NCI-H2196 (cell line): ENCODE measurements at regions not wholly inside any gene's neighbourhood (a gene's known extent, or its start where the extent isn't known, plus 50 kb on each side); places are given as distances from the start of the nearest gene placed in this dataset.
"Not testable (repeated sequence)": the region's sequence is repeated elsewhere in the genome, so short reads cannot be mapped to it uniquely, and the experiment has no call there.

Source experiments
- DNase-seq: peaks from one replicate; lab custom pipeline; 2025; ENCODE audit not compliant: unreplicated experiment; lab: John Stamatoyannopoulos, UW

DNA sequence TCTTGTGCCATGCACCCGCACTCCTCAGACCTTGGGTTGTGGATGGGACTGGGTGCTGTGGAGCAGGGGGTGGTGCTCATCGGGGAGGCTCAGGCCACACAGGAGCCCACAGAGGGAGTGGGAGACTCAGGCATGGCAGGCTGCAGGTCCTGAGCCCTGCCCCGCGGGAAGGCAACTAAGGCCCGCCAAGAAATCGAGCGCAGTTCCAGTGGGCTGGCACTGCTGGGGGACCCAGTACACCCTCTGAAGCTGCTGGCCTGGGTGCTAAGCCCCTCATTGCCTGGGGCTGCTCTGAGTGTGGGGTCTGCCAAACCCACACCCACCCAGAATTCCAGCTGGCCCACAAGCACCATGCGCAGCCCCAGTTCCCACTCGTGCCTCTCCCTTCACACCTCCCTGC lies 450.5 kb upstream of the FGF16 start:
- no peak for DNase-seq

DNA sequence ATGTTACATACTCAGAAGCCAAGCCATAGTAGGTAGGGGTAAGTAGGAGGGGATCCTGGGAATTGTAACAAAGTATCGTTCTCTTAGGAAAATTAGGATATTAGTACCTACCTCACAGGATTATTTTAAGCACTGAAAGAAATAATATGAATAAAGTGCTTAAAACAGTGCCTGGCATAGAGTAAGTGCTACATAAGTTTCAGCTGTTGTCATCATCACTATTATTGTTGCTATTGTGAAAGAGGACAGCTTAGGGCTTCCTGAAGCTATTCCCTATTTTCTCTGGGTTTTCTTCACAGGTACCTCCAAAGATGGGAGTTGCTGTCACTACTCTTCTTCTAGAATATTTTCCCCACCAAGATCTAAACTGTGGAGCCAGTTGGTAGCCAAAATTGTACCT lies 443.7 kb upstream of the FGF16 start:
- DNase-seq, result no peak

- no peak for DNase-seq
These were observed 443.2 kb upstream of the FGF16 start for GRCh38 chrX:77003956-77004355.

GRCh38 chrX:77009691-77010090 lies 437.5 kb upstream of the FGF16 start:
- no peak for DNase-seq

DNA sequence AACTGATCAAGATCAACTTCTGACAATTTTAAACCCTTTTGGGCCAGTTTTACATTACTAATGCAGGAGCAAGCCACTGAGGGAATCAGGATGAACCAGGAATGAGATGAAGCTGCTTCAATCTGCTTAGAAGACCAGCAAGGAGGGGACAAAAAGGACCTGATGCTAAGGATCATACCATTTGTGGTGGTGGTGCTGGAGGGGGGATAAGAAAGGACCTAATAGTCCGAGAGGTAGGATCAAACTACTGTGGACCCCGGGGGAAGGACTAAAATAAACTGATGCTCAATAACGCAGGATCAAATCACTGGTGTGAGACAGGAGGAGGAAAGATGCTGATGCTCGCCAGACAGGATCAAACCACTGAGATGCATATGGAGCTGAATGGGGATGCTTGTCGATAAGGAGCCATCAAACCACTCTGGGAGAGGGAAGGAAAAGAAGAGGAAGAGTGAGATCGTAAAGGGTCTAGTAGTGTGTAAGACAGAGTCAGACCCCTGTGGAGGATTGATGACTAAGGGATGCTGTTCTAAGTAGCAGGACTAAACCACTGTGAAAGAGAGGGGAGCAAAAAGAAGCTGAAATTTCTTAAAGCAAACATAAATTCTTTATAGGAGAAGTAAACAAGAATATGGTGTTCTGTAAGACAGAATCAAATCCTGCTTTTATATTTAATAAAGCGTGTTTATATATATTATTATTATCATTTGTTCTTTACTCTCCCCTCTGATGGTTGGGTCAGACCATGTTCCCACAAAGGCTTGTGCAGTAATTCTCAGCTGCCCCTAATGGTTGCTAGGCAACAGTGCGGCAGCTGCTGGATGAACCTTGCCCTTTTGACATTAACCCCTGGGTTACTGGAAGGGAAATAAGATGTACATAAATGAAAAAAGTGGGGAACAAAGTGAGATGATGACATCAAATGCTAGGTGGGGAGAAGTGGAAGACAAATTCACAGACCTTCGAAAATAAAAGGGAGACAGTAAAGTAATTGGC lies 432.5 kb upstream of the FGF16 start:
- DNase-seq, result peak; percentile 15

GRCh38 chrX:77017093-77017492 lies 430.1 kb upstream of the FGF16 start:
- DNase-seq, result no peak

DNA sequence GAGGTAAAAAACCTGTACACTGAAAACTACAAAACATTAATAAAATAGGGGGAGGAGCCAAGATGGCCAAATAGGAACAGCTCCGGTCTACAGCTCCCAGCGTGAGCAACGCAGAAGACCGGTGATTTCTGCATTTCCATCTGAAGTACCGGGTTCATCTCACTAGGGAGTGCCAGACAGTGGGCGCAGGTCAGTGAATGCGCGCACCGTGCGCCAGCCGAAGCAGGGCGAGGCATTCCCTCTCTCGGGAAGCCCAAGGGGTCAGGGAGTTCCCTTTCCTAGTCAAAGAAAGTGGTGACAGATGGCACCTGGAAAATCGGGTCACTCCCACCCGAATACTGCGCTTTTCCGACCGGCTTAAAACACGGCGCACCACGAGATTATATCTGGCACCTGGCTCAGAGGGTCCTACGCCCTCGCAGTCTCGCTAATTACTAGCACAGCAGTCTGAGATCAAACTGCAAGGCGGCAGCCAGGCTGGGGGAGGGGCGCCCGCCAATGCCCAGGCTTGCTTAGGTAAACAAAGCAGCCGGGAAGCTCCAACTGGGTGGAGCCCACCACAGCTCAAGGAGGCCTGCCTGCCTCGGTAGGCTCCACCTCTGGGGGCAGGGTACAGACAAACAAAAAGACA lies 400.9 kb upstream of the FGF16 start:
- DNase-seq, result not testable (repeated sequence)

DNA sequence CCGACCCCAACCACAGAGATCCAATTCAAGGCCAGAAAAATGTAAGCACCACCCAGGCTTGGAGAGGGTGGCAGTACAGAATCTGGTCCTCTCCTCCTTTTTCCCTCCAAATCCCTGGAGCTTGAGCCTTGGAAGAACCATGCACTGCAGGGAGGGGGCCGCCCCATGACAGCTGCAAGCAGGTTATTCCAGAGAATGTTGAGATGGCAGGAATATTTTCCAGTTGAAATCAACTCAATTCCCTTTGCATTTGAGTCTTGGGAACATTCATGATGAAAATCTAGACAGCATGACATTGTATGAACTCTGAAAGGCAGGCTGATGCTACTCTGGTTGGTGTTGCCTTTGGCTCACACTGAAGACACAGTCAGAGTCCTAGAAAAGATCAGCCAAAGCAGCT lies 386.6 kb upstream of the FGF16 start:
- DNase-seq, result no peak

GRCh38 chrX:77061022-77061421 lies 386.2 kb upstream of the FGF16 start:
- DNase-seq, result no peak

DNA sequence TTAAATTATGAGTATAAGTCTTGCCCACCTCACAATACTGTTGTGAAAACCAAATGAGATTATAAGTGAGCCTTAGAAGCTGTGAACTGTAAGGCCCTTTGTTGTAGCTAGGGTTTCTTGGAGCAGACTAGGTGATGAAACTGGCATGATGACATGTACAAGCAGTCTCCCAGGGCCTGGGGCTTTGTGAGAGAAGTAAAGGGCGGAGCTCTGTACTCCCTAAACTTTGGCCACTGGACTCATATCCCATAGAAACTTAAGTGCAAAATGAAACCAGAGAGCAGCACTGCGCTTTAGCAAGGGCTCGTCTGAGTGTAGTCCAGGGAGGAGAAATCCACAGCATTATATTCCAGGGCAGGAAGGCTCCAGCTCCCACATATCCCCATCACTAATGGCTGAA lies 385.6 kb upstream of the FGF16 start:
- no peak for DNase-seq

- DNase-seq, result no peak
These were observed 381.3 kb upstream of the FGF16 start for GRCh38 chrX:77065896-77066295.

- no peak for DNase-seq
These were observed 376.8 kb upstream of the FGF16 start for GRCh38 chrX:77070202-77070918.

- DNase-seq, result no peak
These were observed 370.3 kb upstream of the FGF16 start for GRCh38 chrX:77076896-77077295.

DNA sequence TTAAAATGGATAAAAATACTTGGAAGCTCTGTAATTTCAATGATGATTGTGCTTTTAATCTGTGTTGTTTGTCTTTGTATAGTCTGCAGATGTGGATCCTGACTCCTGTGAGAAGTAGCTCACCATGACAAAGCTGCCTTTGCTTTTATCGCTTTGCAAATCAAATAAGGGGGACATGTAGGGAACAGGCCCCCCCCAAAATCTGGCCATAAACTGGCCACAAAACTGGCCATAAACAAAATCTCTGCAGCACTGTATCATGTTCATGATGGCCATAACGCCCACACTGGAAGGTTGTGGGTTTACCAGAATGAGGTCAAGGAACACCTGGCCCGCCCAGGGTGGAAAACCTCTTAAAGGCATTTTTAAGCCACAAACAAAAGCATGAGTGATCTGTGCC lies 366.0 kb upstream of the FGF16 start:
- not testable (repeated sequence) for DNase-seq

DNA sequence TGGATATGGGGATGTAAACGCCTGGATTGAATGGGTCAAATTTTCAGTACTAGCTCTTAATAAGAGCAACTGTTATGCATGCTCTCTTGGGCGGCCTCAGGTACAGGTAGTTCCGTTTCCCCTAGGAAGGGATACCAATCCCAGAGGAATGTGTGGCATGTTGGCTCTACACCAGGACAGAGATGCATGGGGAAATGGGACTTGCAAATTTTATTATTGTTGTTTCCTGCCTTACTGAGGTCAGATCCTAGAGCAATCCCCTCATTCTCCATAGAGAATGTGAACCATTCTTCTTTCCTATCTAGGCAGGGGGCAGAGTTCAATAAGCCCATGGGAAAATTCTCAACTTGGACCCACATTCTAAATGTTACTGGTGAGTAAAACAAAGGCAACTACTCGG lies 361.8 kb upstream of the FGF16 start:
- no peak for DNase-seq

GRCh38 chrX:77087529-77088169 lies 359.5 kb upstream of the FGF16 start:
- peak; percentile 0 for DNase-seq

DNA sequence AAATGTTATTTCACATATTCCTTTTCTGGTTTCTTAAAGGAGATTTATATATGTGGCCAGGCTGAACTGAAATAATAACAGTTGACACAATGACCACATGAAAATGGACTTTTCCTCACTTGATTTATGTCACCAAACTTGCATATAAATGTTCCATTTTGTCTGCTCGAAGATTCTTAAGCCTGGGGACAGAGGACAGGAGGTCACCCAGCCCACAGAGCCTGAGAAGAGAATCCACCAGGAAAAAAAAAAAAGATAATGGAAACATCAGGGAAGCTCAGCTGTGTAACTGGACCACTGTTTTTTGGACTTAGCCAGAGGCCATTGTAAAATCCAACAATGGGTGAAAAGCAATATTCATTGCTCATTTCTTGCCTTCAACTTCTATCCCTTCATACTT lies 359.0 kb upstream of the FGF16 start:
- no peak for DNase-seq

DNA sequence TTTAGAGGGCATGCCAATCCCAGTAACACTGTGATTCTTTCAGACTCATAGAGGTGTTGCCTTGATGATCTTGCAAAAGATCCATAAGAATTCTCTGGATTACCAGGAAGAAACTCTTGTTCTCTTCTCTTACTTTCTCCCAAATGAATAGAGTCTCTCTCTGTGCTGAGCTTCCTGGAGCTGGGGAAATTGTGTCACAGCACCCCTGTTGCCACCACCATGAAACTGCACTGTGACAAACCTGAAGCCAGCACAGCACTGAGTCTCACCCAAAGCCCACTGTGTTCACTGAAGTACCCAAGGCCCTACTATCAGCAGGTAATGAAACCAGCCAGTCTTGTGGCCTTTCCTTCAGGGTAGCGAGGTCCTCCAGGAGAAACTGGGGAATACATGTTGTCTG lies 332.7 kb upstream of the FGF16 start:
- DNase-seq, result no peak

DNA sequence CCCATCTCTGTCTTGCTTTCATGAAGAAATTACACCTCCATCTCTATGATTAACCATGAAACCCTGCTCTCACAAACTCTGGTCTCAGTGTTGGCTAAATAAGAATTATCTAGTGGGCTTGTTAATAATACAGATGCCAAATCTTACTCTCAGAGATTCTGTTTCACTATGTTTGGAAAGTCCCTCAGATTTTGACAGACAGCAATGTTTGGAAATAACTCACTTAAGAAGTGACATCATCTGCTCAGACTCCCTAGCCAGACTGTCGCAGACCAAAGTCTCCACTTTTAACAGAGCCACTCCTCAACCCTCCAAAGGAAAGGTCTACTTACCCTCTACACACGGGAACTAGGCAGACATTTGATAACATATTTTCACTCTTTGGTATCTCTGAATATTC lies 328.5 kb upstream of the FGF16 start:
- DNase-seq, result no peak

DNA sequence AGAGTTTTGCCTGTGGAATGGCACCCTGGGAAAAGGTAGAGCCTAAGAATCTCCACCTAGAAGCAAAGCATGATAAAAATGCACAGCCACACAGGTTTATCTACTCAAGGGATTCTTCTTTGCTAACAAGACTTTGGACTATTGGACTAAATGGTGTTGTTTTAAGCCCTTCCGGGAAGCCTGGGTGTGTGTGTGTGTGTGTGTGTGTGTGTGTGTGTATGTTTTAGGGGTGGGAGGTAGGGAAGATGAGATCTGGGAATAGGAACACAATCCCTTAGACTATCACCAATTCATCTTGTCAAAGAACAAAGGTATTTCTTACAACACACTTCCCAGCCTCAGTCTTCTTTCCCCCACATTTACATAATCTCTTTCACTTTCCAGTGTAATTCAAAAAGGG lies 327.5 kb upstream of the FGF16 start:
- DNase-seq, result no peak

DNA sequence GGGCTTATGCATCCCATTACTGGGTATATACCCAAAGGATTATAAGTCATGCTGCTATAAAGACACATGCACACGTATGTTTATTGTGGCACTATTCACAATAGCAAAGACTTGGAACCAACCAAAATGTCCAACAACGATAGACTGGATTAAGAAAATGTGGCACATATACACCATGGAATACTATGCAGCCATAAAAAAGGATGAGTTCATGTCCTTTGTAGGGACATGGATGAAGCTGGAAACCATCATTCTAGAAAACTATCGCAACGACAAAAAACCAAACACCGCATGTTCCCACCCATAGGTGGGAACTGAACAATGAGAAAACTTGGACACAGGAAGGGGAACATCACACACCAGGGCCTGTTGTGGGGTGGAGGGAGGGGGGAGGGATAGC lies 323.3 kb upstream of the FGF16 start:
- DNase-seq, result not testable (repeated sequence)
